ENCODE measurements at regions not wholly inside any gene's neighbourhood (a gene's known extent, or its start where the extent isn't known, plus 50 kb on each side); places are given as distances from the start of the nearest gene placed in this dataset.

DNA sequence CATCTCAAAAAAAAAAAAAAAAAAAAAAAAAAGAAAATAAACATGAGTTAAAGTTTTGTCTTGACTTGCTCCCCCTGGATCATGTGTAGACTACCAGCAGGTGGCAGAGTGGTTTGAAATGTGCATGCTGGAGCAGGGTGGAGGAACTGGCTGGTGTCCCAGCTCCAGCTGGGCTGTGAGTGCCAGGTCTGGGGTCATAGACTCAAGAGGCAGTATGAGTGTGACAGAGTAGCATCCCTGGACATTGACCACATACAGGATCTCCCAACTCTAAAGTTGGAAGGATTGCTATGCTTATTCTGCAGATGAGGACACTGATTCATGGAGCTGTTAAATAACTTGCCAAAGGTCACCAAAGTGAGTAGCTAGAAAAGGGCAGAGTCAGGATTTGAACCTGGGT lies 198.0 kb upstream of the MPHOSPH6 start:
- Histone ChIP-seq H3K9me3 (no peaks in the 10 kb centered on the region), H3K36me3 (no peaks in the 10 kb centered on the region), H3K4me1 (no peaks in the 10 kb centered on the region), H3K4me3 (no peak overlapping the region), H3K27ac (no peak overlapping the region), H3K27me3 (no peaks in the 10 kb centered on the region)
- TF ChIP-seq, protein P1, sequence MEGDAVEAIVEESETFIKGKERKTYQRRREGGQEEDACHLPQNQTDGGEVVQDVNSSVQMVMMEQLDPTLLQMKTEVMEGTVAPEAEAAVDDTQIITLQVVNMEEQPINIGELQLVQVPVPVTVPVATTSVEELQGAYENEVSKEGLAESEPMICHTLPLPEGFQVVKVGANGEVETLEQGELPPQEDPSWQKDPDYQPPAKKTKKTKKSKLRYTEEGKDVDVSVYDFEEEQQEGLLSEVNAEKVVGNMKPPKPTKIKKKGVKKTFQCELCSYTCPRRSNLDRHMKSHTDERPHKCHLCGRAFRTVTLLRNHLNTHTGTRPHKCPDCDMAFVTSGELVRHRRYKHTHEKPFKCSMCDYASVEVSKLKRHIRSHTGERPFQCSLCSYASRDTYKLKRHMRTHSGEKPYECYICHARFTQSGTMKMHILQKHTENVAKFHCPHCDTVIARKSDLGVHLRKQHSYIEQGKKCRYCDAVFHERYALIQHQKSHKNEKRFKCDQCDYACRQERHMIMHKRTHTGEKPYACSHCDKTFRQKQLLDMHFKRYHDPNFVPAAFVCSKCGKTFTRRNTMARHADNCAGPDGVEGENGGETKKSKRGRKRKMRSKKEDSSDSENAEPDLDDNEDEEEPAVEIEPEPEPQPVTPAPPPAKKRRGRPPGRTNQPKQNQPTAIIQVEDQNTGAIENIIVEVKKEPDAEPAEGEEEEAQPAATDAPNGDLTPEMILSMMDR (IDR thresholded peaks at IDR 0.05), result peak in 1 of 2 experiments; percentile 14
- no peak for DNase-seq
- intact Hi-C loops (cut with DNase I; ENCODE audit: low total_unique reads), result no loop called here

DNA sequence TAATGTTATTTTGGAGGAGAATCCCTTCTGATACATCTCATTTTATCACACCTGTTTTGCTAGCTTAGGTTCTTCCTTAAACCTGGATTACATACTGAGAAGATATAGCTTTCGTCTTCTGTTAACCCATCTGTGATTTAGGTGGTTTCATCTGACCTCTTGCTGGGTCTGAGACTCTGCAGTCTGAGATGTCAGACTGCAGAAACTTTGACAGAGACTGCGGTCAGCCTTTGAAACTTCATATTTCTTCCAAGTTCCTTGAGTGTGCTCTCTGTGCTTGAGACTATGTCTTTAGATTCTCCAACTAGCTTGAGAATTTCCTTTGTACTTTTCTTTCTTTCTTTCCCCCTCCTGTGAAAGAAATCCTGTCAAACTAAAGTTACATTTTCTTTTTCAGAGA lies 196.4 kb upstream of the MPHOSPH6 start:
- intact Hi-C loops (cut with DNase I; ENCODE audit: low total_unique reads), result no loop called here
- Histone ChIP-seq H3K36me3 (no peaks in the 10 kb centered on the region), H3K27ac (no peak overlapping the region)

DNA sequence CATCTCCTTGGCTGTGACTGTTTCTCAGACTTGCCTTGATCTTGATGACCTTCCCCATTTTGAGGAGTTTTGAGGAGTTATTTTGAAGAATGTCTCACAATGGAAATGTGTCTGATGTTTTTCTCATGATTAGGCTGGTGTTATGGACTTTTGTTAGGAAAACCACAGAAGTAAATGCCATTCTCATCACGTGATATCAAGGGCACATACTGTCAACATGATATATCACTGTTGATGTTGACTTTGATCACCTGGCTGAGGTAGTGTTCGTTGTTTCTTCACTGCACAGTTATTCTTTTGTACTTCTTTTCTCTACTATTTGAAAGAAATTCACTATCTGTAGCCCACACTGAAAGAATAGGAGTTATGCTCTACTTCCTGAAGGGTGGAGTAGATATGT lies 194.7 kb upstream of the MPHOSPH6 start:
- Histone ChIP-seq H3K36me3 (no peaks in the 10 kb centered on the region), H3K27ac (no peak overlapping the region), H3K27me3 (no peaks in the 10 kb centered on the region), H3K9me3 (no peaks in the 10 kb centered on the region), H3K4me3 (no peak overlapping the region), H3K4me1 (no peaks in the 10 kb centered on the region)
- DNase-seq, result no peak
- TF ChIP-seq, protein P1 (IDR thresholded peaks at IDR 0.05), result no peak
- intact Hi-C loops (cut with DNase I; ENCODE audit: low total_unique reads), result no loop called here

More for the DNA sequence above, 196.4 kb upstream of the MPHOSPH6 start:
- no peaks in the 10 kb centered on the region for H3K9me3 ChIP-seq
- DNase-seq, result no peak
- no peaks in the 10 kb centered on the region for H3K27me3 ChIP-seq
- no peaks in the 10 kb centered on the region for H3K4me1 ChIP-seq
- TF ChIP-seq, protein P1 (IDR thresholded peaks at IDR 0.05), result no peak
- H3K4me3 ChIP-seq, result no peak overlapping the region

DNA sequence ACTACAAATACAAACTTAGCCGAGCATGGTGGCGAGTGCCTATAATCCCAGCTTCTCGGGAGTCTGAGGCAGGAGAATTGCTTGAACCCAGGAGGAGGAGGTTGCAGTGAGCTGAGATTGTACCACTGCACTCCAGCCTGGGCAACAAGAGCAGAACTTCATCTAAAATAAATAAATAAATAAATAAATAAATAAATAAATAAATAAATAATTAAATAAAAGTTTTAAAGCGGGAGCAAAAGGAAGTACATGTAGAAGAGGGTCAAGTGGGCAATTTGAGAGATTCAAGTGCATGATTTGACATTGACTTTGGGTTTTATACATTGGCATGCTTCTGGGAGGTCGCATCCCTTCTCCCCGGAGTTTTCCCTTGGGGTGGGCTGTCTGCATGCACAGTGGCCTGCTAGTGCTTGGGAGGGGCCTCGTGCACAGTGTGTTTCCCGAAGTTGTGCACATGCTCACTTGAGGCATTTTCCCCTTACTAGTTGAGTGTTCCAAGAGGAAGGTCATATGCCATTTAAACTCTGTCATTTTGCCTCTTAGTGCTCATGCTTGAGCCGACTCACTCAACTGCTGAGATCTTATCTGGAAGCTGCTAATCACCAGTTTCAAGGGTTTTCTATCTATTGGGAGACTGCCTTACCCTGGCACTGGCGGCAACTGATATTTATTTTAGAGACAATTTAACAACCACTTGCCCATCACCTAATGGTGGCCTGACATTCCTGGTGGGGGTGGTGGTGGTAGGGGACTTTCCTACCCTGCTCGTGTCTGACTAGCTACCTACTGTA lies 193.2 kb upstream of the MPHOSPH6 start:
- no peak overlapping the region for H3K4me3 ChIP-seq
- intact Hi-C loops (cut with DNase I; ENCODE audit: low total_unique reads), result no loop called here
- no peaks in the 10 kb centered on the region for H3K36me3 ChIP-seq
- no peak for DNase-seq
- H3K9me3 ChIP-seq, result no peaks in the 10 kb centered on the region
- TF ChIP-seq, protein P1 (IDR thresholded peaks at IDR 0.05), result no peak
- H3K4me1 ChIP-seq, result no peaks in the 10 kb centered on the region
- no peak overlapping the region for H3K27ac ChIP-seq
- H3K27me3 ChIP-seq, result no peaks in the 10 kb centered on the region

DNA sequence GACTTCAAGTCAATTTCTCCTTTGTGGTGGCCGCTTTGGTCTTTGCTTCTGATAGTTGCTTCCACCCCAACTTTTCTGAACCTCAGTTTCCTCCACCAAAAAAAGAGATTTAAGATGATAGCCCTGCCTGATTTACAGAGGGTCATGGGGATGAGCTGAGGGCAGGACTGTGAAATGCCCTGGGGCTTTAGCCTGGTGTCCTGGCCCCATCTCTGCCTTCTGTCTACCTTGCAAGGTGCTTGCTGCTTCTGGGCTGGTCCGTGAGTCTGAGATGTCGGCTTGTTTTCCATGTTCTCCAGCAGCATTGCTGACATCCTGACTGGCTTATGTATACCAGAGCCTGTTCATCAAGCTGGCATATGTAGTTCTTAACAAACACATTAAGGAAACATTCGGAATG lies 191.9 kb upstream of the MPHOSPH6 start:
- intact Hi-C loops (cut with DNase I; ENCODE audit: low total_unique reads), result no loop called here

More for the DNA sequence above, 191.9 kb upstream of the MPHOSPH6 start:
- DNase-seq, result no peak
- no peaks in the 10 kb centered on the region for H3K4me1 ChIP-seq
- H3K9me3 ChIP-seq, result no peaks in the 10 kb centered on the region
- no peaks in the 10 kb centered on the region for H3K36me3 ChIP-seq
- no peak overlapping the region for H3K27ac ChIP-seq
- no peak overlapping the region for H3K4me3 ChIP-seq
- TF ChIP-seq, protein P1 (IDR thresholded peaks at IDR 0.05), result no peak
- no peaks in the 10 kb centered on the region for H3K27me3 ChIP-seq
